ENCODE measurements at regions not wholly inside any gene's neighbourhood (a gene's known extent, or its start where the extent isn't known, plus 50 kb on each side); places are given as distances from the start of the nearest gene placed in this dataset.

GRCh38 chr2:171630812-171631626 is 56.2 kb upstream of the DYNC1I2 start:
- TF ChIP-seq, protein P1, sequence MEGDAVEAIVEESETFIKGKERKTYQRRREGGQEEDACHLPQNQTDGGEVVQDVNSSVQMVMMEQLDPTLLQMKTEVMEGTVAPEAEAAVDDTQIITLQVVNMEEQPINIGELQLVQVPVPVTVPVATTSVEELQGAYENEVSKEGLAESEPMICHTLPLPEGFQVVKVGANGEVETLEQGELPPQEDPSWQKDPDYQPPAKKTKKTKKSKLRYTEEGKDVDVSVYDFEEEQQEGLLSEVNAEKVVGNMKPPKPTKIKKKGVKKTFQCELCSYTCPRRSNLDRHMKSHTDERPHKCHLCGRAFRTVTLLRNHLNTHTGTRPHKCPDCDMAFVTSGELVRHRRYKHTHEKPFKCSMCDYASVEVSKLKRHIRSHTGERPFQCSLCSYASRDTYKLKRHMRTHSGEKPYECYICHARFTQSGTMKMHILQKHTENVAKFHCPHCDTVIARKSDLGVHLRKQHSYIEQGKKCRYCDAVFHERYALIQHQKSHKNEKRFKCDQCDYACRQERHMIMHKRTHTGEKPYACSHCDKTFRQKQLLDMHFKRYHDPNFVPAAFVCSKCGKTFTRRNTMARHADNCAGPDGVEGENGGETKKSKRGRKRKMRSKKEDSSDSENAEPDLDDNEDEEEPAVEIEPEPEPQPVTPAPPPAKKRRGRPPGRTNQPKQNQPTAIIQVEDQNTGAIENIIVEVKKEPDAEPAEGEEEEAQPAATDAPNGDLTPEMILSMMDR (IDR thresholded peaks at IDR 0.05; ENCODE audit: control extremely low read depth in 1 of 3, insufficient read depth in 1 of 3, low read depth in 1 of 3, low read length in 3 of 3): no peak
- TF ChIP-seq POLR2A (IDR thresholded peaks at IDR 0.05; ENCODE audit: control extremely low read depth in 1 of 2, low read depth in 2 of 2, low read length in 2 of 2): no peak
- no peak for TF ChIP-seq KDM5A (IDR thresholded peaks at IDR 0.05; ENCODE audit: low read length)
- TF ChIP-seq RAD21 (IDR thresholded peaks at IDR 0.05 in 1 of 2, conservative IDR thresholded peaks at IDR 0.05 in 1 of 2; ENCODE audit: low read depth in 2 of 2, low read length in 2 of 2): no peak
- TF ChIP-seq, protein P2, sequence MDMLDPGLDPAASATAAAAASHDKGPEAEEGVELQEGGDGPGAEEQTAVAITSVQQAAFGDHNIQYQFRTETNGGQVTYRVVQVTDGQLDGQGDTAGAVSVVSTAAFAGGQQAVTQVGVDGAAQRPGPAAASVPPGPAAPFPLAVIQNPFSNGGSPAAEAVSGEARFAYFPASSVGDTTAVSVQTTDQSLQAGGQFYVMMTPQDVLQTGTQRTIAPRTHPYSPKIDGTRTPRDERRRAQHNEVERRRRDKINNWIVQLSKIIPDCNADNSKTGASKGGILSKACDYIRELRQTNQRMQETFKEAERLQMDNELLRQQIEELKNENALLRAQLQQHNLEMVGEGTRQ (IDR thresholded peaks at IDR 0.05; ENCODE audit: low read length): no peak
- TF ChIP-seq CHD1 (IDR thresholded peaks at IDR 0.05; ENCODE audit: low read depth, low read length): no peak
- TF ChIP-seq EP300 (IDR thresholded peaks at IDR 0.05; ENCODE audit: borderline replicate concordance in 1 of 2, low read depth in 2 of 2, low read length in 2 of 2): peak in 1 of 2 experiments; percentile 35; a peak in 1 of 3 replicates
- no peak for TF ChIP-seq NANOG (IDR thresholded peaks at IDR 0.05; ENCODE audit: insufficient read depth, low read depth, low read length, poor library complexity, severe bottlenecking)
- TF ChIP-seq ZNF274 (IDR thresholded peaks at IDR 0.05; ENCODE audit: borderline replicate concordance, extremely low read depth, low read length): no peak

Data from H1 (cell line).